ENCODE measurements at regions not wholly inside any gene's neighbourhood (a gene's known extent, or its start where the extent isn't known, plus 50 kb on each side); places are given as distances from the start of the nearest gene placed in this dataset.
"Not testable (repeated sequence)": the region's sequence is repeated elsewhere in the genome, so short reads cannot be mapped to it uniquely, and the experiment has no call there.

GRCh38 chr22:16146916-16147315, 445.7 kb downstream of the CCT8L2 start:
- not testable (repeated sequence) for H3K27ac ChIP-seq (ENCODE audit: low read length); H3K9me3 ChIP-seq (ENCODE audit: insufficient read depth, low read length, severe bottlenecking); H3K36me3 ChIP-seq (ENCODE audit: insufficient read depth, low read length); H3K9ac ChIP-seq (ENCODE audit: low read depth, low read length); H3K27me3 ChIP-seq (ENCODE audit: insufficient read depth, low read length, poor library complexity); H3K4me2 ChIP-seq (ENCODE audit: insufficient read depth, low read length); H3K79me2 ChIP-seq (ENCODE audit: insufficient read depth, low read length); H4K20me1 ChIP-seq (ENCODE audit: insufficient read depth, low read length); H3K4me1 ChIP-seq (ENCODE audit: insufficient read depth, low read length); ATAC-seq (ENCODE audit: insufficient read depth, low read depth); H3K4me3 ChIP-seq (ENCODE audit: low read depth in 1 of 2, low read length in 2 of 2); H2AFZ ChIP-seq (ENCODE audit: low read depth, low read length)
- TF ChIP-seq, protein P1, sequence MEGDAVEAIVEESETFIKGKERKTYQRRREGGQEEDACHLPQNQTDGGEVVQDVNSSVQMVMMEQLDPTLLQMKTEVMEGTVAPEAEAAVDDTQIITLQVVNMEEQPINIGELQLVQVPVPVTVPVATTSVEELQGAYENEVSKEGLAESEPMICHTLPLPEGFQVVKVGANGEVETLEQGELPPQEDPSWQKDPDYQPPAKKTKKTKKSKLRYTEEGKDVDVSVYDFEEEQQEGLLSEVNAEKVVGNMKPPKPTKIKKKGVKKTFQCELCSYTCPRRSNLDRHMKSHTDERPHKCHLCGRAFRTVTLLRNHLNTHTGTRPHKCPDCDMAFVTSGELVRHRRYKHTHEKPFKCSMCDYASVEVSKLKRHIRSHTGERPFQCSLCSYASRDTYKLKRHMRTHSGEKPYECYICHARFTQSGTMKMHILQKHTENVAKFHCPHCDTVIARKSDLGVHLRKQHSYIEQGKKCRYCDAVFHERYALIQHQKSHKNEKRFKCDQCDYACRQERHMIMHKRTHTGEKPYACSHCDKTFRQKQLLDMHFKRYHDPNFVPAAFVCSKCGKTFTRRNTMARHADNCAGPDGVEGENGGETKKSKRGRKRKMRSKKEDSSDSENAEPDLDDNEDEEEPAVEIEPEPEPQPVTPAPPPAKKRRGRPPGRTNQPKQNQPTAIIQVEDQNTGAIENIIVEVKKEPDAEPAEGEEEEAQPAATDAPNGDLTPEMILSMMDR (IDR thresholded peaks at IDR 0.05; ENCODE audit: borderline replicate concordance, extremely low read depth, low read length, poor library complexity, severe bottlenecking): peak; percentile 43
- DNase-seq: peak; percentile 47

GRCh38 chr22:16177287-16177686, 415.3 kb downstream of the CCT8L2 start:
- not testable (repeated sequence) for H3K9ac ChIP-seq (ENCODE audit: low read depth, low read length); H3K4me1 ChIP-seq (ENCODE audit: insufficient read depth, low read length); H3K27ac ChIP-seq (ENCODE audit: low read length); H3K27me3 ChIP-seq (ENCODE audit: insufficient read depth, low read length, poor library complexity); H3K4me3 ChIP-seq (ENCODE audit: low read depth in 1 of 2, low read length in 2 of 2); H3K9me3 ChIP-seq (ENCODE audit: insufficient read depth, low read length, severe bottlenecking); H2AFZ ChIP-seq (ENCODE audit: low read depth, low read length); H3K79me2 ChIP-seq (ENCODE audit: insufficient read depth, low read length); ATAC-seq (ENCODE audit: insufficient read depth, low read depth); H4K20me1 ChIP-seq (ENCODE audit: insufficient read depth, low read length); DNase-seq; H3K4me2 ChIP-seq (ENCODE audit: insufficient read depth, low read length); H3K36me3 ChIP-seq (ENCODE audit: insufficient read depth, low read length)

- not testable (repeated sequence) for H3K36me3 ChIP-seq (ENCODE audit: insufficient read depth, low read length); H3K4me2 ChIP-seq (ENCODE audit: insufficient read depth, low read length); H2AFZ ChIP-seq (ENCODE audit: low read depth, low read length); ATAC-seq (ENCODE audit: insufficient read depth, low read depth); H3K27me3 ChIP-seq (ENCODE audit: insufficient read depth, low read length, poor library complexity); H3K9me3 ChIP-seq (ENCODE audit: insufficient read depth, low read length, severe bottlenecking); H3K27ac ChIP-seq (ENCODE audit: low read length); DNase-seq; H3K9ac ChIP-seq (ENCODE audit: low read depth, low read length); H3K4me3 ChIP-seq (ENCODE audit: low read depth in 1 of 2, low read length in 2 of 2); H3K4me1 ChIP-seq (ENCODE audit: insufficient read depth, low read length); H3K79me2 ChIP-seq (ENCODE audit: insufficient read depth, low read length); H4K20me1 ChIP-seq (ENCODE audit: insufficient read depth, low read length)
Observed at GRCh38 chr22:16183864-16184263, 408.7 kb downstream of the CCT8L2 start.

Data from DND-41 (cell line).